Brain microvascular endothelial cell (primary cell): ENCODE measurements at regions not wholly inside any gene's neighbourhood (a gene's known extent, or its start where the extent isn't known, plus 50 kb on each side); places are given as distances from the start of the nearest gene placed in this dataset.

ENCODE experiments used
- DNase-seq: peaks from one replicate; pipeline ENCODE4 v3.0.0-alpha.2; 2020
- H3K27ac ChIP-seq: fragments of 250-450 bp; sonication (Bioruptor Pico); 2 replicates; pipeline ENCODE4 v1.5.1; 2020; ENCODE audit warnings: mild to moderate bottlenecking, moderate library complexity
- H3K27me3 ChIP-seq: fragments of 250-450 bp; sonication (Bioruptor Pico); replicated peaks from 2 replicates; pipeline ENCODE4 v1.5.1; 2020; ENCODE audit warnings: mild to moderate bottlenecking
- H3K36me3 ChIP-seq: fragments of 250-450 bp; sonication (Bioruptor Pico); replicated peaks from 2 replicates; pipeline ENCODE4 v1.5.1; 2020; ENCODE audit warnings: mild to moderate bottlenecking
- H3K4me3 ChIP-seq: 2 replicates; pipeline ENCODE4 v1.5.1; 2011; ENCODE audit warnings: low read depth, mild to moderate bottlenecking, control low read depth, low read length, moderate library complexity
- CTCF ChIP-seq: IDR thresholded peaks from 2 replicates; pipeline ENCODE4 v1.5.1; 2011; ENCODE audit warnings: low read depth, mild to moderate bottlenecking, moderate library complexity, low read length, control low read depth, inconsistent platforms; ENCODE audit errors: missing control alignments
- in situ Hi-C: cut with HindIII; loops from 2 replicates; pipeline ENCODE4 v1.10.0; 2017; ENCODE audit warnings: low sequenced_read_pairs, low pct_ligation_motif_present

- no peak for DNase-seq
- Histone ChIP-seq H3K27ac (no peak overlapping the region), H3K4me3 (no peak overlapping the region), H3K27me3 (no peaks in the 10 kb centered on the region), H3K36me3 (no peaks in the 10 kb centered on the region)
- in situ Hi-C loops: no loop called here
- no peak for TF ChIP-seq CTCF
Measured at GRCh38 chr4:30783751-30784150, 63.6 kb downstream of the PCDH7 start.

- no peaks in the 10 kb centered on the region for H3K36me3 ChIP-seq
- H3K4me3 ChIP-seq: no peak overlapping the region
- no peak for TF ChIP-seq CTCF
- no peak overlapping the region for H3K27ac ChIP-seq
- no peaks in the 10 kb centered on the region for H3K27me3 ChIP-seq
- in situ Hi-C loops: no loop called here
- DNase-seq: no peak
Measured at GRCh38 chr4:30789219-30789671, 69.1 kb downstream of the PCDH7 start.

- Histone ChIP-seq H3K27ac (no peak overlapping the region), H3K36me3 (no peaks in the 10 kb centered on the region), H3K27me3 (no peaks in the 10 kb centered on the region), H3K4me3 (no peak overlapping the region)
- no peak for DNase-seq
- in situ Hi-C loops: no loop called here
- TF ChIP-seq CTCF: no peak
Measured at GRCh38 chr4:30790123-30790522, 70.0 kb downstream of the PCDH7 start.

GRCh38 chr4:30790998-30791397 is 70.8 kb downstream of the PCDH7 start:
- in situ Hi-C loops: no loop called here
- no peak overlapping the region for H3K4me3 ChIP-seq
- DNase-seq: no peak
- no peak for TF ChIP-seq CTCF
- no peaks in the 10 kb centered on the region for H3K36me3 ChIP-seq
- no peak overlapping the region for H3K27ac ChIP-seq
- H3K27me3 ChIP-seq: no peaks in the 10 kb centered on the region

GRCh38 chr4:30792601-30793000 is 72.4 kb downstream of the PCDH7 start:
- in situ Hi-C loops: no loop called here
- Histone ChIP-seq H3K4me3 (no peak overlapping the region), H3K27me3 (no peaks in the 10 kb centered on the region), H3K27ac (no peak overlapping the region), H3K36me3 (no peaks in the 10 kb centered on the region)
- no peak for TF ChIP-seq CTCF
- DNase-seq: no peak

GRCh38 chr4:30801876-30802275 is 81.7 kb downstream of the PCDH7 start:
- TF ChIP-seq CTCF: no peak
- Histone ChIP-seq H3K27me3 (no peaks in the 10 kb centered on the region), H3K36me3 (no peaks in the 10 kb centered on the region), H3K27ac (no peak overlapping the region), H3K4me3 (no peak overlapping the region)
- no peak for DNase-seq
- in situ Hi-C loops: no loop called here
